K562 (cell line): ENCODE measurements at regions not wholly inside any gene's neighbourhood (a gene's known extent, or its start where the extent isn't known, plus 50 kb on each side); places are given as distances from the start of the nearest gene placed in this dataset.

ENCODE experiments used
- ATAC-seq: fragments of 200-7000 bp; cut with Tn5 transposase; 3 replicates; pipeline ENCODE4 v1.9.1; 2020; ENCODE audit warnings: moderate library complexity
- BruUV-seq: library from RNA; stranded (reverse); fragments of 400-500 nt; replicated peaks from 2 replicates; lab custom pipeline; 2021; lab: Mats Ljungman, UMichigan
- CTCF ChIA-PET: fragments of 300-600 bp; formaldehyde crosslinking; extraction: SDS; loops from one replicate; lab custom pipeline; 2021; ENCODE audit warnings: low intra/inter-chr PET ratio; lab: Yijun Ruan, JAX
- POLR2A ChIA-PET: fragments of 300-600, 350-650 bp; sonication (Branson Sonifier 250); formaldehyde crosslinking; extraction: SDS; loops from one replicate; lab custom pipeline; 2021; ENCODE audit warnings: antibody characterized with exemption, inconsistent platforms; lab: Yijun Ruan, JAX
- DNase-seq, 4 experiments: peaks; one replicate each; pipeline versions ENCODE4 v3.0.0 to v3.0.0-alpha.2; 2011 to 2018; ENCODE audit warnings: low spot score in 3 of 4, mixed read lengths in 3 of 4; ENCODE audit errors: extremely low read depth in 1 of 4
- FAIRE-seq: peaks from 2 replicates; lab custom pipeline; 2011; peaks lifted over from hg19 to GRCh38; lab: Jason Lieb, UNC
- H2AFZ ChIP-seq: 2 replicates; pipeline ENCODE4 v1.6.0; 2011; ENCODE audit warnings: low read depth, low read length, control low read depth, inconsistent platforms
- H3K27ac ChIP-seq: fragments of 200-600 bp; 3 replicates; pipeline ENCODE4 v1.8.0; 2011; ENCODE audit warnings: low read depth, mild to moderate bottlenecking, control low read depth, inconsistent platforms, low read length, moderate library complexity, mixed read lengths; ENCODE audit errors: extremely low read depth
- H3K27me3 ChIP-seq, 2 experiments: fragments of 300-600 bp in 1 of 2; 2 replicates in 1 of 2; 3 replicates in 1 of 2; pipeline versions ENCODE4 v1.6.0 to v1.8.0; 2011; ENCODE audit warnings: inconsistent platforms in 2 of 2, low read length in 2 of 2, mild to moderate bottlenecking in 1 of 2, mixed read lengths in 1 of 2, moderate library complexity in 1 of 2; ENCODE audit not compliant: control insufficient read depth in 2 of 2, insufficient read depth in 2 of 2
- H3K36me3 ChIP-seq: fragments of 300-600 bp; 3 replicates; pipeline ENCODE4 v1.8.0; 2011; ENCODE audit warnings: mild to moderate bottlenecking, low read length, inconsistent platforms; ENCODE audit not compliant: control insufficient read depth, insufficient read depth
- H3K4me1 ChIP-seq, 2 experiments: fragments of 200-600 bp in 1 of 2; replicated peaks in 1 of 2; 2 replicates in 1 of 2; 3 replicates in 1 of 2; pipeline versions ENCODE4 v1.5.1 to v1.8.0; 2011; ENCODE audit warnings: inconsistent platforms in 2 of 2, low read length in 2 of 2, mild to moderate bottlenecking in 1 of 2, mixed read lengths in 1 of 2, moderate library complexity in 1 of 2; ENCODE audit not compliant: control insufficient read depth in 2 of 2, insufficient read depth in 2 of 2
- H3K4me2 ChIP-seq: 2 replicates; pipeline ENCODE4 v1.6.1; 2011; ENCODE audit warnings: low read length, control low read depth, inconsistent platforms, mixed read lengths; ENCODE audit not compliant: insufficient read depth
- H3K4me3 ChIP-seq: fragments of 200-600 bp; sonication (generic), shearing (Covaris generic); 2 replicates; pipeline ENCODE4 v1.5.1; 2016; ENCODE audit warnings: control low read depth, inconsistent platforms
- H3K79me2 ChIP-seq: fragments of 200-600 bp; 3 replicates; pipeline ENCODE4 v1.8.0; 2011; ENCODE audit warnings: low read length, inconsistent platforms; ENCODE audit not compliant: control insufficient read depth, insufficient read depth
- H3K9ac ChIP-seq, 2 experiments: 2 replicates each; pipeline versions ENCODE4 v1.6.0 to v1.6.1; 2011; ENCODE audit warnings: low read depth in 2 of 2, low read length in 2 of 2, control low read depth in 1 of 2, inconsistent platforms in 1 of 2, mild to moderate bottlenecking in 1 of 2, mixed read lengths in 1 of 2; ENCODE audit not compliant: insufficient read depth in 1 of 2
- H3K9me1 ChIP-seq: one replicate; pipeline ENCODE4 v1.6.0; 2011; ENCODE audit warnings: inconsistent platforms, mild to moderate bottlenecking, low read length, moderate library complexity; ENCODE audit not compliant: control insufficient read depth, insufficient read depth
- H3K9me3 ChIP-seq: replicated peaks from 2 replicates; pipeline ENCODE4 v1.5.1; 2011; ENCODE audit warnings: low read depth, low read length, inconsistent platforms; ENCODE audit not compliant: control insufficient read depth, insufficient read depth
- H4K20me1 ChIP-seq: replicated peaks from 2 replicates; pipeline ENCODE4 v1.6.1; 2011; ENCODE audit warnings: low read length, inconsistent platforms, mixed read lengths; ENCODE audit not compliant: control insufficient read depth, insufficient read depth
- ESRRA ChIP-seq: fragments of 450-650 bp; IDR thresholded peaks from 2 replicates; pipeline ENCODE4 v1.6.1; 2014; ENCODE audit warnings: low read depth, mild to moderate bottlenecking, moderate library complexity, borderline replicate concordance
- HLTF ChIP-seq: fragments of 450-650 bp; IDR thresholded peaks from 2 replicates; pipeline ENCODE4 v1.6.1; 2016
- PHF20 ChIP-seq: fragments of 450-650 bp; IDR thresholded peaks from 2 replicates; pipeline ENCODE4 v1.6.1; 2018; ENCODE audit not compliant: partially characterized antibody
- SPI1 ChIP-seq: IDR thresholded peaks from 2 replicates; pipeline ENCODE4 v1.6.1; 2011; ENCODE audit warnings: low read depth, low read length, control low read depth, borderline replicate concordance
- WGBS: fragments of 100-300 bp; shearing (Covaris generic); methylation state at CpG from one replicate; pipeline ENCODE4 v1.1.6; 2016; ENCODE audit warnings: low coverage, mixed read lengths; ENCODE audit not compliant: insufficient coverage; ENCODE audit errors: missing lambda C conversion rate; 5-methylcytosine and 5-hydroxymethylcytosine counted together
- in situ Hi-C: fragments of 300-500 bp; cut with MboI; formaldehyde crosslinking; loops from 4 replicates; pipeline ENCODE4 v1.15.0; 2018; ENCODE audit warnings: inconsistent platforms, mixed read lengths
- intact Hi-C: fragments of 100-400 bp; cut with micrococcal nuclease; formaldehyde crosslinking; loops from 2 replicates; pipeline ENCODE4 v1.14.2; 2022
- TF ChIP-seq, protein P1 (sequence below): fragments of 450-650 bp; IDR thresholded peaks from 2 replicates; pipeline ENCODE4 v1.6.1; 2016; ENCODE audit warnings: missing biosample characterization, missing genetic modification characterization
- TF ChIP-seq, protein P2 (sequence below): sonication (generic); formaldehyde crosslinking; IDR thresholded peaks from 2 replicates; pipeline ENCODE4 v1.4.0; 2020; ENCODE audit warnings: mild to moderate bottlenecking, missing genetic modification reagents

DNA sequence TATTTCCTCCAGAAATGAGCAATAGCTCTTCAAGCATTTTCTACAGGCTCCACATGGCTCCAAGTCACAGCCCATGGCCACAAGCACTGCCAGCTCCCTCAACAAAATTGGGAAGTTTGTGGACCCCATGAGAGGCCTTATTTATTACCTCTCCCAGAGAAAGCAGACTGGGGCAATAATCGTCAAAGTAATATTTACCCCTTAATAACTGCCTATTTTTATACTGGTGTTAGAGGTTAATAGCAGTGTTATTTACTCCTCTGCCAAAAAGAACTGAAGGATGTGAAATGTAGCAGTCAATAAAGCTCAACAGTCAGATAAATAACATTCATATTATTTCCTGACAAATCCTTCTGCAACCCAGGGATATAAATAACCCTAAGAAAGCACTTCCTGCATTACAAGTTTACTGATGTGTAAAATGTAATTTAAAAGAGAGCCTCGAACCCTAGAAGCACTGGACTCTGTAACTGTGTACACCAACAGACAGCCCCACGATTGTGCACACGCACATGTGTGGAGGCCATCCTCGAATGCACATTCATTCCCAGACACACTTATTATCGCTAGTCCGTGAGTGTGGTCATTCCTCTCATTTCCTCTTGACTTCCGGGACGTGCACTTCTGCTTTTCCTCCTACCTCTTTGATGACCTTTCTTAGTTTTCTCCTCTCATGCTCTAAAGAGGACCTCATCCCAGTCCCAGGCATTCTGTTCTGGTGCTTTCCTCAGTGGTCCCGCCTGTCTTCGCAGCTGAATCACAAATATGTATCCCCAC, 157.4 kb downstream of the EVX1 start:
- H3K9me3 ChIP-seq, result no peaks in the 10 kb centered on the region
- no peaks in the 10 kb centered on the region for H3K36me3 ChIP-seq
- POLR2A ChIA-PET, result no interaction called here
- H3K4me3 ChIP-seq, result no peak overlapping the region
- no peak for TF ChIP-seq PHF20
- TF ChIP-seq SPI1, result peak; percentile 80
- TF ChIP-seq, protein P1, sequence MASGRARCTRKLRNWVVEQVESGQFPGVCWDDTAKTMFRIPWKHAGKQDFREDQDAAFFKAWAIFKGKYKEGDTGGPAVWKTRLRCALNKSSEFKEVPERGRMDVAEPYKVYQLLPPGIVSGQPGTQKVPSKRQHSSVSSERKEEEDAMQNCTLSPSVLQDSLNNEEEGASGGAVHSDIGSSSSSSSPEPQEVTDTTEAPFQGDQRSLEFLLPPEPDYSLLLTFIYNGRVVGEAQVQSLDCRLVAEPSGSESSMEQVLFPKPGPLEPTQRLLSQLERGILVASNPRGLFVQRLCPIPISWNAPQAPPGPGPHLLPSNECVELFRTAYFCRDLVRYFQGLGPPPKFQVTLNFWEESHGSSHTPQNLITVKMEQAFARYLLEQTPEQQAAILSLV (tag), result no peak
- TF ChIP-seq, protein P2, sequence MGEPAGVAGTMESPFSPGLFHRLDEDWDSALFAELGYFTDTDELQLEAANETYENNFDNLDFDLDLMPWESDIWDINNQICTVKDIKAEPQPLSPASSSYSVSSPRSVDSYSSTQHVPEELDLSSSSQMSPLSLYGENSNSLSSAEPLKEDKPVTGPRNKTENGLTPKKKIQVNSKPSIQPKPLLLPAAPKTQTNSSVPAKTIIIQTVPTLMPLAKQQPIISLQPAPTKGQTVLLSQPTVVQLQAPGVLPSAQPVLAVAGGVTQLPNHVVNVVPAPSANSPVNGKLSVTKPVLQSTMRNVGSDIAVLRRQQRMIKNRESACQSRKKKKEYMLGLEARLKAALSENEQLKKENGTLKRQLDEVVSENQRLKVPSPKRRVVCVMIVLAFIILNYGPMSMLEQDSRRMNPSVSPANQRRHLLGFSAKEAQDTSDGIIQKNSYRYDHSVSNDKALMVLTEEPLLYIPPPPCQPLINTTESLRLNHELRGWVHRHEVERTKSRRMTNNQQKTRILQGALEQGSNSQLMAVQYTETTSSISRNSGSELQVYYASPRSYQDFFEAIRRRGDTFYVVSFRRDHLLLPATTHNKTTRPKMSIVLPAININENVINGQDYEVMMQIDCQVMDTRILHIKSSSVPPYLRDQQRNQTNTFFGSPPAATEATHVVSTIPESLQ (CRISPR knock-in tag), result no peak
- no peak for TF ChIP-seq ESRRA
- no peak for TF ChIP-seq HLTF
- TF ChIP-seq, all 486 proteins: peak for 1
- BruUV-seq, result no TSS peak
- H3K4me2 ChIP-seq, result no peak overlapping the region
- no peak overlapping the region for H2AFZ ChIP-seq
- H3K79me2 ChIP-seq, result no peaks in the 10 kb centered on the region
- no peaks in the 10 kb centered on the region for H3K4me1 ChIP-seq
- intact Hi-C loops (no loop called here), in situ Hi-C loops (no loop called here)
- FAIRE-seq, result no peak
- DNase-seq, result no peak
- H3K27ac ChIP-seq, result no peak overlapping the region
- WGBS, result 15% methylated on average over 11 of the region's 11 CpGs
- no peaks in the 10 kb centered on the region for H3K9me1 ChIP-seq
- H3K9ac ChIP-seq, result no peak overlapping the region
- no peak for ATAC-seq
- H4K20me1 ChIP-seq, result 0 out of 2 replicates have a peak, but pooled peaks cover 8% of the 10 kb centered on the region
- H3K27me3 ChIP-seq, result peaks cover 0 to 8% of the 10 kb centered on the region in 2 experiments; a peak in 1 of 5 replicates
- CTCF ChIA-PET, result no interaction called here
